Fibroblast of lung (primary cell): ENCODE measurements at regions not wholly inside any gene's neighbourhood (a gene's known extent, or its start where the extent isn't known, plus 50 kb on each side); places are given as distances from the start of the nearest gene placed in this dataset.

Experiments
- DNase-seq, 2 donors: peaks; one replicate each; pipeline versions ENCODE4 v3.0.0 to v3.0.0-alpha.2; 2010; ENCODE audit warnings: low read depth in 2 of 2
- H2AFZ ChIP-seq: 2 replicates; pipeline ENCODE4 v1.5.1; 2012; ENCODE audit warnings: low read length, control low read depth, inconsistent platforms
- H3K27ac ChIP-seq: 2 replicates; pipeline ENCODE4 v1.5.1; 2011; ENCODE audit warnings: low read length, control low read depth; ENCODE audit not compliant: insufficient read depth
- H3K27me3 ChIP-seq: 2 replicates; pipeline ENCODE4 v1.5.1; 2011; ENCODE audit warnings: mild to moderate bottlenecking, low read length; ENCODE audit not compliant: control insufficient read depth, insufficient read depth
- H3K36me3 ChIP-seq: 2 replicates; pipeline ENCODE4 v1.5.1; 2011; ENCODE audit warnings: low read length; ENCODE audit not compliant: control insufficient read depth, insufficient read depth
- H3K4me1 ChIP-seq: 2 replicates; pipeline ENCODE4 v1.5.1; 2011; ENCODE audit warnings: low read length; ENCODE audit not compliant: control insufficient read depth, insufficient read depth; ENCODE audit errors: extremely low read depth
- H3K4me2 ChIP-seq: 2 replicates; pipeline ENCODE4 v1.5.1; 2011; ENCODE audit warnings: low read length, control low read depth; ENCODE audit not compliant: insufficient read depth; ENCODE audit errors: extremely low read depth
- H3K4me3 ChIP-seq, 4 experiments: fragments of 200-600 bp in 1 of 4; sonication (generic) in 1 of 4; replicated peaks in 1 of 4; 2 replicates each; pipeline ENCODE4 v1.5.1; 2011 to 2016; ENCODE audit warnings: low read length in 4 of 4, low read depth in 3 of 4, mild to moderate bottlenecking in 3 of 4, control low read depth in 2 of 4, inconsistent platforms in 1 of 4, mixed read lengths in 1 of 4; ENCODE audit not compliant: insufficient read depth in 1 of 4; ENCODE audit errors: control extremely low read depth in 1 of 4
- H3K79me2 ChIP-seq: 2 replicates; pipeline ENCODE4 v1.5.1; 2012; ENCODE audit warnings: mild to moderate bottlenecking, low read length, inconsistent platforms; ENCODE audit not compliant: control insufficient read depth, insufficient read depth
- H3K9ac ChIP-seq: 2 replicates; pipeline ENCODE4 v1.5.1; 2011; ENCODE audit warnings: mild to moderate bottlenecking, low read length, control low read depth; ENCODE audit not compliant: insufficient read depth
- H3K9me3 ChIP-seq: 2 replicates; pipeline ENCODE4 v1.5.1; 2012; ENCODE audit warnings: low read depth, low read length; ENCODE audit not compliant: control insufficient read depth, insufficient read depth
- H4K20me1 ChIP-seq: 2 replicates; pipeline ENCODE4 v1.5.1; 2011; ENCODE audit warnings: low read length; ENCODE audit not compliant: control insufficient read depth, insufficient read depth; ENCODE audit errors: extremely low read depth
- CTCF ChIP-seq, 2 donors: IDR thresholded peaks in 1 of 2; conservative IDR thresholded peaks in 1 of 2; 1 replicate in 1 of 2; 2 replicates in 1 of 2; pipeline ENCODE4 v1.5.1; 2011 to 2012; ENCODE audit warnings: low read length in 2 of 2, control low read depth in 1 of 2, inconsistent platforms in 1 of 2, low read depth in 1 of 2, mild to moderate bottlenecking in 1 of 2
- EZH2 ChIP-seq: IDR thresholded peaks from 2 replicates; pipeline ENCODE4 v1.5.1; 2012; ENCODE audit warnings: low read length, control low read depth, mild to moderate bottlenecking; ENCODE audit errors: missing control alignments

- TF ChIP-seq EZH2: no peak
- TF ChIP-seq CTCF (conservative IDR thresholded peaks at IDR 0.05 in 1 of 2, IDR thresholded peaks at IDR 0.05 in 1 of 2; ENCODE audit: low read depth in 1 of 2, low read length in 2 of 2): no peak
- Histone ChIP-seq H3K9me3 (no peaks in the 10 kb centered on the region), H3K4me1 (peaks cover 2% of the 10 kb centered on the region), H3K36me3 (no peaks in the 10 kb centered on the region), H3K4me3 (no peak overlapping the region), H2AFZ (no peak overlapping the region), H3K79me2 (no peaks in the 10 kb centered on the region), H3K27me3 (no peaks in the 10 kb centered on the region), H3K9ac (no peak overlapping the region), H4K20me1 (no peaks in the 10 kb centered on the region), H3K4me2 (no peak overlapping the region), H3K27ac (peak overlapping the region; percentile 4)
- DNase-seq: no peak
Measured at GRCh38 chr14:49992448-49992847, 99.6 kb downstream of the ARF6 start.

- H3K27ac ChIP-seq: peak overlapping the region; percentile 4
Measured at GRCh38 chr14:49992901-49993339, 100.0 kb downstream of the ARF6 start.

GRCh38 chr14:49993565-49993964 lies 100.7 kb downstream of the ARF6 start:
- H3K27me3 ChIP-seq: no peaks in the 10 kb centered on the region
- H3K4me1 ChIP-seq: peaks cover 2% of the 10 kb centered on the region
- H3K36me3 ChIP-seq: no peaks in the 10 kb centered on the region
- no peaks in the 10 kb centered on the region for H4K20me1 ChIP-seq
- H3K27ac ChIP-seq: peak overlapping the region; percentile 9
- no peak for TF ChIP-seq EZH2
- no peak overlapping the region for H3K9ac ChIP-seq
- no peaks in the 10 kb centered on the region for H3K79me2 ChIP-seq
- no peak overlapping the region for H3K4me3 ChIP-seq
- H2AFZ ChIP-seq: no peak overlapping the region
- DNase-seq: no peak
- H3K4me2 ChIP-seq: no peak overlapping the region
- no peaks in the 10 kb centered on the region for H3K9me3 ChIP-seq

More at GRCh38 chr14:49992901-49993339, 100.0 kb downstream of the ARF6 start:
- H4K20me1 ChIP-seq: no peaks in the 10 kb centered on the region
- H3K4me3 ChIP-seq: no peak overlapping the region
- H3K4me2 ChIP-seq: no peak overlapping the region
- no peaks in the 10 kb centered on the region for H3K9me3 ChIP-seq
- H3K27me3 ChIP-seq: no peaks in the 10 kb centered on the region
- TF ChIP-seq EZH2 (no peak), CTCF (conservative IDR thresholded peaks at IDR 0.05 in 1 of 2, IDR thresholded peaks at IDR 0.05 in 1 of 2; ENCODE audit: low read depth in 1 of 2, low read length in 2 of 2) (no peak)
- no peak overlapping the region for H3K9ac ChIP-seq
- peak; percentile 72 for DNase-seq
- no peaks in the 10 kb centered on the region for H3K36me3 ChIP-seq
- no peaks in the 10 kb centered on the region for H3K79me2 ChIP-seq
- H2AFZ ChIP-seq: no peak overlapping the region
- peaks cover 2% of the 10 kb centered on the region for H3K4me1 ChIP-seq
